OCI-LY3 (cell line): ENCODE measurements at regions not wholly inside any gene's neighbourhood (a gene's known extent, or its start where the extent isn't known, plus 50 kb on each side); places are given as distances from the start of the nearest gene placed in this dataset.

Experiments
- H2AFZ ChIP-seq: fragments of 200-600, 300-600 bp; shearing (Covaris generic); 2 replicates; pipeline ENCODE4 v1.6.0; 2014; ENCODE audit warnings: antibody characterized with exemption, low read depth, low read length
- H3K27ac ChIP-seq: fragments of 200-600, 300-600 bp; sonication (generic); 2 replicates; pipeline ENCODE4 v1.5.1; 2014; ENCODE audit warnings: mild to moderate bottlenecking, low read length, moderate library complexity, mixed read lengths
- H3K27me3 ChIP-seq: fragments of 200-600, 300-600 bp; sonication (generic); 2 replicates; pipeline ENCODE4 v1.6.1; 2014; ENCODE audit warnings: low read depth, low read length, mixed read lengths
- H3K36me3 ChIP-seq: fragments of 200-600, 300-600 bp; sonication (generic); replicated peaks from 2 replicates; pipeline ENCODE3; 2014; ENCODE audit warnings: low read depth, low read length, mixed read lengths
- H3K4me1 ChIP-seq: fragments of 300-600, 200-600 bp; sonication (generic); 2 replicates; pipeline ENCODE4 v1.6.1; 2014; ENCODE audit warnings: low read length, mixed read lengths
- H3K4me2 ChIP-seq: fragments of 200-600, 300-600 bp; sonication (generic); 2 replicates; pipeline ENCODE4 v1.6.1; 2014; ENCODE audit warnings: low read length, mixed read lengths
- H3K4me3 ChIP-seq: fragments of 300-600, 200-600 bp; sonication (generic); 2 replicates; pipeline ENCODE4 v1.5.1; 2014; ENCODE audit warnings: antibody characterized with exemption, mild to moderate bottlenecking, low read length, moderate library complexity
- H3K79me2 ChIP-seq: fragments of 300-600, 200-600 bp; shearing (Covaris generic); 2 replicates; pipeline ENCODE4 v1.6.1; 2014; ENCODE audit warnings: mild to moderate bottlenecking, low read length, mixed read lengths
- H3K9ac ChIP-seq: fragments of 300-600, 200-600 bp; shearing (Covaris generic); 2 replicates; pipeline ENCODE4 v1.6.0; 2014; ENCODE audit warnings: mild to moderate bottlenecking, low read length, moderate library complexity
- H3K9me3 ChIP-seq: fragments of 200-600, 300-600 bp; shearing (Covaris generic); 2 replicates; pipeline ENCODE4 v1.6.1; 2014; ENCODE audit warnings: low read length, mixed read lengths; ENCODE audit not compliant: insufficient read depth
- H4K20me1 ChIP-seq: fragments of 200-600, 300-600 bp; sonication (generic); 2 replicates; pipeline ENCODE4 v1.6.1; 2016; ENCODE audit warnings: low read length, mixed read lengths; ENCODE audit not compliant: insufficient read depth
- CTCF ChIP-seq: fragments of 200-600, 300-600 bp; sonication (generic); IDR thresholded peaks from 2 replicates; pipeline ENCODE4 v1.5.1; 2014; ENCODE audit warnings: antibody characterized with exemption, low read length, low read depth
- EZH2phosphoT487 ChIP-seq: fragments of 200-600 bp; shearing (Covaris generic); IDR thresholded peaks from 2 replicates; pipeline ENCODE4 v1.6.1; 2018; ENCODE audit warnings: antibody characterized with exemption, mixed run types, low read depth

GRCh38 chr4:123631786-123632692 lies 235.4 kb downstream of the SPRY1 start:
- Histone ChIP-seq H3K27ac (no peak overlapping the region), H3K36me3 (no peaks in the 10 kb centered on the region), H2AFZ (no peak overlapping the region), H3K9me3 (no peaks in the 10 kb centered on the region), H3K27me3 (no peaks in the 10 kb centered on the region), H3K9ac (no peak overlapping the region), H3K79me2 (no peaks in the 10 kb centered on the region), H3K4me2 (no peak overlapping the region), H3K4me3 (no peak overlapping the region), H3K4me1 (peaks cover 5% of the 10 kb centered on the region; the same call in 1 of the 2 replicates), H4K20me1 (no peaks in the 10 kb centered on the region)
- TF ChIP-seq EZH2phosphoT487 (no peak), CTCF (no peak)

- H3K36me3 ChIP-seq, result no peaks in the 10 kb centered on the region
- no peaks in the 10 kb centered on the region for H3K79me2 ChIP-seq
- TF ChIP-seq EZH2phosphoT487 (no peak), CTCF (no peak)
- no peaks in the 10 kb centered on the region for H4K20me1 ChIP-seq
- H3K4me2 ChIP-seq, result no peak overlapping the region
- H3K4me1 ChIP-seq, result peaks cover 5% of the 10 kb centered on the region; the same call in 1 of the 2 replicates
- H3K27ac ChIP-seq, result no peak overlapping the region
- H3K9ac ChIP-seq, result no peak overlapping the region
- H3K27me3 ChIP-seq, result no peaks in the 10 kb centered on the region
- H2AFZ ChIP-seq, result no peak overlapping the region
- H3K4me3 ChIP-seq, result no peak overlapping the region
- no peaks in the 10 kb centered on the region for H3K9me3 ChIP-seq
Observed at GRCh38 chr4:123632693-123633030, 236.1 kb downstream of the SPRY1 start.

- no peak overlapping the region for H3K27ac ChIP-seq
Observed at GRCh38 chr4:123638834-123639233, 242.2 kb downstream of the SPRY1 start.

GRCh38 chr4:123640271-123640670 lies 243.7 kb downstream of the SPRY1 start:
- Histone ChIP-seq H4K20me1 (no peaks in the 10 kb centered on the region), H3K79me2 (no peaks in the 10 kb centered on the region), H3K4me2 (no peak overlapping the region), H3K36me3 (no peaks in the 10 kb centered on the region), H3K4me1 (no peaks in the 10 kb centered on the region), H3K27me3 (no peaks in the 10 kb centered on the region), H3K4me3 (no peak overlapping the region), H3K9me3 (no peaks in the 10 kb centered on the region), H2AFZ (no peak overlapping the region), H3K9ac (no peak overlapping the region), H3K27ac (no peak overlapping the region)
- TF ChIP-seq EZH2phosphoT487, result no peak
- TF ChIP-seq CTCF, result no peak

More at GRCh38 chr4:123638834-123639233, 242.2 kb downstream of the SPRY1 start:
- Histone ChIP-seq H3K27me3 (no peaks in the 10 kb centered on the region), H3K36me3 (no peaks in the 10 kb centered on the region), H3K4me3 (no peak overlapping the region), H4K20me1 (no peaks in the 10 kb centered on the region), H2AFZ (no peak overlapping the region), H3K4me1 (no peaks in the 10 kb centered on the region), H3K79me2 (no peaks in the 10 kb centered on the region), H3K9me3 (no peaks in the 10 kb centered on the region), H3K9ac (no peak overlapping the region), H3K4me2 (no peak overlapping the region)
- TF ChIP-seq EZH2phosphoT487 (no peak), CTCF (no peak)
